SK-N-SH (cell line): ENCODE measurements at regions not wholly inside any gene's neighbourhood (a gene's known extent, or its start where the extent isn't known, plus 50 kb on each side); places are given as distances from the start of the nearest gene placed in this dataset.

ENCODE experiments used
- NRF1 ChIP-seq: IDR thresholded peaks from 2 replicates; pipeline ENCODE4 v1.6.1; 2012; ENCODE audit warnings: low read depth, mild to moderate bottlenecking, low read length
- SMC3 ChIP-seq: IDR thresholded peaks from 2 replicates; pipeline ENCODE4 v1.6.1; 2012; ENCODE audit warnings: low read depth, low read length, improper control_type of control experiment
- TF ChIP-seq, protein P1 (sequence below): fragments of 200-600 bp; sonication (generic); IDR thresholded peaks from 2 replicates; pipeline ENCODE4 v1.6.1; 2017; ENCODE audit warnings: antibody characterized with exemption, mild to moderate bottlenecking, moderate library complexity

DNA sequence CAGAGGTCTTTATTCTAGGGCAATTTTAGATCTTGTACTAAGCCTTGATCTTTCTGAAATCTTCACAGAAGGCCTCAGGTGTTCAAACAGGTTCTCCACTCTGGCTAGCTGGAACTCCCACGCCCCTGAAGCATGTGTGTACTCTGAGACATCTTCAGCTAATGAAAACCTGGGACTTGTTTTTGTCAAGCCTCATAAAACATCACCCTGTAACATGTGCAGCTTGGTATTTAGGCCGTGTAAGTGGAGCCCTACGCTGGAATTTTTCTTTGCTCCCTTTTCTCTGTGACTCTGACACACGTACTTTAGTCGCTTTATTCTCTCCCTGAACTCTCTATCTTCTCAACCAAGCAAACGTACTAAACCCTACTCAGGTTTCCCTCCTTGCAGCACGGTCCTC, 701.9 kb upstream of the ZP4 start:
- TF ChIP-seq, protein P1, sequence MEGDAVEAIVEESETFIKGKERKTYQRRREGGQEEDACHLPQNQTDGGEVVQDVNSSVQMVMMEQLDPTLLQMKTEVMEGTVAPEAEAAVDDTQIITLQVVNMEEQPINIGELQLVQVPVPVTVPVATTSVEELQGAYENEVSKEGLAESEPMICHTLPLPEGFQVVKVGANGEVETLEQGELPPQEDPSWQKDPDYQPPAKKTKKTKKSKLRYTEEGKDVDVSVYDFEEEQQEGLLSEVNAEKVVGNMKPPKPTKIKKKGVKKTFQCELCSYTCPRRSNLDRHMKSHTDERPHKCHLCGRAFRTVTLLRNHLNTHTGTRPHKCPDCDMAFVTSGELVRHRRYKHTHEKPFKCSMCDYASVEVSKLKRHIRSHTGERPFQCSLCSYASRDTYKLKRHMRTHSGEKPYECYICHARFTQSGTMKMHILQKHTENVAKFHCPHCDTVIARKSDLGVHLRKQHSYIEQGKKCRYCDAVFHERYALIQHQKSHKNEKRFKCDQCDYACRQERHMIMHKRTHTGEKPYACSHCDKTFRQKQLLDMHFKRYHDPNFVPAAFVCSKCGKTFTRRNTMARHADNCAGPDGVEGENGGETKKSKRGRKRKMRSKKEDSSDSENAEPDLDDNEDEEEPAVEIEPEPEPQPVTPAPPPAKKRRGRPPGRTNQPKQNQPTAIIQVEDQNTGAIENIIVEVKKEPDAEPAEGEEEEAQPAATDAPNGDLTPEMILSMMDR: no peak
- TF ChIP-seq NRF1 (no peak), SMC3 (no peak)
